Stimulated activated CD4-positive, alpha-beta T cell treated with anti-CD3 and anti-CD28 coated beads, Interleukin-4, amount 100 ng/mL, for 24 hours (primary cell): ENCODE measurements at regions not wholly inside any gene's neighbourhood (a gene's known extent, or its start where the extent isn't known, plus 50 kb on each side); places are given as distances from the start of the nearest gene placed in this dataset.
"Not testable (repeated sequence)": the region's sequence is repeated elsewhere in the genome, so short reads cannot be mapped to it uniquely, and the experiment has no call there.

Experiments
- DNase-seq: peaks from one replicate; pipeline ENCODE4 v3.0.0-alpha.2; 2020

DNA sequence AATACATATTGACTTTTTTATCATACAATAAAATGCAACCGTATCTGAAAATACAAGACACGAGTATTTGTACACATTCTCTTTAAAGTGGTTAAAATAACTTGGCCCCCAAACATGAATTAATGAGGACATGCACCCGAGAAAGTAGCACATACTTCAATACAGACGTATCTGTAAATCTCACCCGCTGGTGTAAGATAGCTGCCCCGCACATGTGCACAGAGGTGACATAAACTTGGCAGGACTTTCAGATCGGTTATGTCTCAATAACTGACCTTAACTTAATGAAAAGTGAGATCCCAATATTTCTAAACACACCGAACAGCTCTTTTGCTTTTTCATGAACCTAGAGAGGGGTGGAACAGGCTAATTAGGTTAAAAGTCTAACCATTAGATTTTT is 91.5 kb upstream of the RPS6KA2 start:
- no peak for DNase-seq

DNA sequence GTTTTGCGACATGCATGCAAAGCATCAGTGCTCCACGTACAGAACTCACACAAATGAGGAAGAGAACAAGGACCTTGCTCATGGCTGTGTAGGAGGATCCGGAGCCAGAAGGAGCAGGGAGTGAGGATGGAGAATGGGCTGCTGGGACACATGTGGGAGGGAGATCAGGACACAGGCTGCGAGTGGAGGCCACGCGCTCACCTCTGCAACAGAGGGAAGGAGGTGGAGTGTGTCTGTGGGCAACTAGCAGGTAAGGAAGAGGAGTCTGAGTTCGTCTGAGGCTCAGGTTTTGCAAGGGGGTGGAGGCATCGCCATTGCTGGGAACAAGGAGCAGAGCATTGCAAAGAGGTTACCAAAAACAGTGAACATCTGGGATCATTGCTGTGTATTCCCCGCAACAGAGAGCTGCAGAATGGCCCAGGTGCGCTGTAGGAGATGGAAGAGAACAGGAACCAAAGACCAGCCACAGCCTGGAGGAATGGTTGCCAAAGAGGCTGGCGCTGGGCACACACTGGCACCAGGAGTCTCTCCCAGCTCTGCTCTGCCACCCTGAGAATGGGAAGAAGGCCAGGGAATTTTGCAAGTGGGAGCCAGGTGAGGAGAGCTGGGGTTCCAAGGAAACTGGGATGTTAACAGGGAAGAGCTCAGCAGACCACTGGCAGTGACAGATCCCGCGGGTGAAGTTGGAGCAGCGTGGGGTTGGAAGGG is 90.0 kb upstream of the RPS6KA2 start:
- DNase-seq = no peak

DNA sequence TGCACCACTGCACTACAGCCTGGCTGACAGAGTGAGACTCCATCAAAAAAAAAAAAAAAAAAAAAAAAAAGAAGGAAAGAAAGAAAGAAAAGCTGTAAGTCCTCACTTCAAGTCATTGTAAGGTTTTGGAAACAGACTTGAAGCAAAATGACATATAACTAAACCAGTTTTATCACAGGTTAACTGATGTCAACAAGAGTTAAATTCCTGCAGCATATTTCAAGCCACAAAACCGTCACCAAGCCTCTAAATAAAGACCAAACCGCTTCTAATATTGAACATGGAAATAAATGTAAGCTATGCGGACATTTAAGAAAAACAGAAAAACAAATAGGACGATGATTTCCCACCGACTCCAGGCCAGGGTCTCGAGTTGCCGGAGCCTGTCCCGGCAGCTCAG is 88.9 kb upstream of the RPS6KA2 start:
- no peak for DNase-seq

DNA sequence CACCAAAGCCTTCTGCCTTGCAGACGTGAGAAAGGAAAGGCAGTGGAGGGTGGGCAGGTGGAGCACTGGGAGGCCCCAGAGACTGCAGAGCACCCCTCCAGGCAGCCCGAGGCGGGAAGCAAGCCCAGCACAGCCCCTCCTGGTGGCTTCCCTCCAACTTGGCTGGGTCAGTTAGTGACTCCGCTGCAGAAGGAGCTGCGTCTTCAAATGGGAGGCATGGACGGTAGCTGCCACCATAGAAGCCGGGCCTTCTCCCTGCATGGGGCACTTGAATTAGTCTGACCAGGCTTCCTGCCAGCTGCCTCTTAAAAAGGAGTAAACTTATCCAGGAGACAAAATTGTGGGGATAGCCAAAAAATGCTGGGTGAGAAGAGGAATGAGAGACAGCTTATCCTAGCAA is 88.0 kb upstream of the RPS6KA2 start:
- no peak for DNase-seq

DNA sequence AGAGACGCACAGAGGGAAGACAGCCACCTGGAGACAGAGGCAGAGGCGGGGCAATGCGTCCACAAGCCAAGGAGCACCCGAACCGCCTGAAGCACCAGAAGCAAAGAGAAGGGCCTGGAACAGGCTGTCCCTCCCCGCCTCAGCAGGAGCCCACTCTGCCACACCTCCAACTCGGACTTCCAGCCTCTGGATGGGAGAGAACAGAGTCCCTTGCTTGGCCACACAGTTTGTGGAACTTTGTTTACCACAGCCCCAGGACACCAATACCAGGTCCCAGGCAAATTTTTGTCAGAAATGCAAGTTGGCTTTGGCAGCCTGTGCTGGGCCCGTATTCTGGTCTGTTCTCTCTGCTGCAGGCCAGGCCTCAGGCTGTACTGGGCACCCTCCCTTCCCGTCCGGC is 87.5 kb upstream of the RPS6KA2 start:
- DNase-seq = no peak

DNA sequence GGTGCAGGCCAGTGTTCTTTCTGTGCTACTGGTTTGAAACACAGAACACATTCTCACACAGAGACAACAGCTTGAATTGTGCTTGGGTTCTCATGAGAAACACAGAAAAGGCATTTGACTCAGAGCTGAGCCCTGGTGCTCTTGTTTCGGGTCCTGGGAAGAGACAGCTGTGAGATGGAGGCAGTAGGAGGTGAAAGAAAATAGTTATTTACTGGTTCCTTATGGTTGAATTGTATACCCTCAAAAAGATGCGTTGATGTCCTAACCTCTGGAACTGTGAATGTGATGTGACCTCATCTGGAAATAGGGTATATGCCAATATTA is 87.1 kb upstream of the RPS6KA2 start:
- DNase-seq = no peak

DNA sequence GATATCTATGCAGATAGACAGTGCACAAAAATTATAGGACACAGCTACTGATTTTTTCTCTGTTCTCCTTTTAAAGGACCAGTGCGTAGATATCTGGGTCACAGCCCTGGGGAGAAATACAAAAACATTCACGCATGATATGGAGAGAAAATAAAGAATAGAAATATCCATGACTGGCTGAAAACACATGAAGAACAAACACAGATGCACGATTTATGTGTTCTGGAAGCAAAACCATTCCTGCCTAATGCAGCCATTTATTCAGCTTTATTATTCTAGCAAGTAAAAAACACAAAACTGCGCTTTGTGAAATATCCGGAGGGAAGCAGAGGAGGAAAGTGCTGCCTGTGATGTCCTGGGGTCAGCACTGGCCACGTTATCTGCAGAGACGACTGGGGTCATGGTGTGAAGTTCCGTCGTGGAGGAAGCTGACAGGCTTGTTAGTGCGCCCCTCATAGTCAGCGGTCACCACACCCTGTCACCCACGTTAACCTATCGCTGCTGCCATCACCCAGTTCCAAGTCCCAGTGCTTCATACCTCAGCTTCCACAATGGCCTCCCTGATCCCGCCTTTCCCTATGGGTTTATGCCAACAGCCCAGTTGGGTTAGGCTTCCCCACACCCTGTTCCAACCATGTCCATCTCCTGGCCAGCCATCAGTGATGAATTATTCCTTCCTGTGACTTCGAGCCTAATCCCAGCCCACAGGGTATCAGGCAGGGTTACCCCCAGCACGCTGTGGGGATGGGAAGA is 86.6 kb upstream of the RPS6KA2 start:
- no peak for DNase-seq

DNA sequence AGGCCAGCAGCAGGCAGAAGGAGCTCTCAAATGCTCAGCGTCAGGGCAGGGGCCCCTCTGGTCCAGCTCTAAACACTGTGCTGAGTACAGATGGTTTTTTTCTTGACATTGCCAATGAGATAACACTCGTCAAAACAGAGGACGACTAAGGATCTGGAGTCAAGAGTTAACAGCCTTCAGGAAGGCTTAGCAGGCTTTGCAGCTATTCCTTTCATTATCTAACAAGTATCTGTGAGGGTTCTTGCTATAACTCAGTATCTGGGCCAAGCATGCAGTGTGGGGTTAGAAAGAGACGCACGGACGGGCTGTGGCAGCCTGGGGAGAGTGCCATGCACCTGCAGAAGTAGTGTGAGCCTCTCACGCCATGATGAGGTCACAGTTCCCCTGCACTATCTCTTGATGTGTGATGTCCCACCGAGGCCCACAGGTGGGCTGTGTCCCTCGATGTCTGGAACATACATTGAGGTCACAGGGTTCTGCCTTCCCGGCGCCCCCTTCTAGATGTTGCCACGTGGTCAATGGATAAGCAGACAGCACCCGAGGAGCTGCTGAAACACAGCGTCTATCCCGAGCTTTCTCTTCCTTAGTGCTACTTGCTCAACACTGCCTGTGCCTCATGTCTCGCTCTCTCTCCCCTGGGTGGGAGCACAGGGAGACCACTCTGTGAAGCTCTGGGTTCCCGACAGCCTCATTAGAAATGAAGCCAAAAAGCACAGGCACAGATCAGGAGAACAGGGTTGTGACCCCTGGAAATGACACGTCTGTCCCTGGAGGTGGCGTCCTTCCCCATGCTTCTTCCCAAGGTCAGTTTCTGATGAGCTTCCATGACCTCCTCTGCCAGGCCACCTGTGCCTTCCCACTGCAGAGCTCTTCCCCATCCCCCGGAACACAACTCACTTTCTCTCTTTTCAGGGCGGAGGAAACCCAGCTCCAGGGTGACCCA is 85.5 kb upstream of the RPS6KA2 start:
- DNase-seq = no peak

DNA sequence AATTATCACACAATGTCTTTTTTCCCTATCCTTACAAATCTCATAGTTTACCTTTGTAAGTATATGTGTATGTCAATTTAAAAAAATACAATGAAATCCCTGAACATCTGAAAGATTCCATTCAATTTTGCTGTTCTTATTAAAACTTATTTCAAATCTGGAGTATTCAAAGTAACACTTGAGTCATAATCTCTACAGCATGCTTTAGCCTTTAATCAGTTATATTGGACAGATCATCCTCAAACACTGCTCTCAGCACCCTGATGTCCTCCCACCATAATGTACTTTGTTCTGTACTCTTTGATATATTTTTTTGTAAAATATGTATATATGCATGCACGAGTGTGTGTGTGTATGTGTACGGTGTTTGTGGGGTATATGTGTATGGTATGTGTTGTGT is 83.0 kb upstream of the RPS6KA2 start:
- no peak for DNase-seq

DNA sequence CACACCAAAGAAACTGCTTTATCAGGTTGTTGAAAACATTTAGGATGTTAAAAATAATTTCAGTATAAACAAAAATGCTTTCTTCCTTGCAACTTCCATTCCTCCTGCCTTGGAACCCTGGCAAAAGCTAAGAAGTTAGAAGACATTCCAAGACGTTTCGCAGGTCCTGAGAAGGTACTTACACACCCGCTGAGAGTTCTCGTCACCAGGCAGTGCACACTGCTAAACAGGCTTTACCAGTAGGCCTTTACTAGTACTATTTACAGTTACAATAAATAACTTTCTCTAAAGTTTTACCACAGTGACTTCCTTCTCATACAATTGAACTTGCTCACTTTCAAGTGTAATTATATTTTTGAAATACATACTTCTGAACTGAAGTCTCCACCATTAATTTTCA is 81.4 kb upstream of the RPS6KA2 start:
- DNase-seq = no peak

DNA sequence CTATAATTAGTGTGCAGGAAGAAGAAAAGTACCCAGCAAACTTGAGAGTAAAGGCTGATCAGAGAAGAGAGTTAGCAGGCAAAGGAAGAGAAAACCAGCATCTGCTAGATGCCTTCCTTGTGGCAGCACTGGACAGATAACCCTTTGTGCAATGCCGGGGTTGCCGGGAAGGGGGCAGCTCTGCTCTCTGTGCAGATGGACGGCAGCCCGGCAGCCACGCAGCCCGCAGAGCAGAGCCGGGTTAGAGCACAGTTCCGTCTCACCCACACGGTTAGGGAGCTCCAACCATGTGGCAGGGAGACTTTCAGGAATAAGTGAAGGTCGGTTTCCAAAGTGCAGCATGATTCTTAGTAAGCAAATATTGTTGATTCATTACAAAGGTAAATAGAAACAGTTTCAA is 80.0 kb upstream of the RPS6KA2 start:
- no peak for DNase-seq

DNA sequence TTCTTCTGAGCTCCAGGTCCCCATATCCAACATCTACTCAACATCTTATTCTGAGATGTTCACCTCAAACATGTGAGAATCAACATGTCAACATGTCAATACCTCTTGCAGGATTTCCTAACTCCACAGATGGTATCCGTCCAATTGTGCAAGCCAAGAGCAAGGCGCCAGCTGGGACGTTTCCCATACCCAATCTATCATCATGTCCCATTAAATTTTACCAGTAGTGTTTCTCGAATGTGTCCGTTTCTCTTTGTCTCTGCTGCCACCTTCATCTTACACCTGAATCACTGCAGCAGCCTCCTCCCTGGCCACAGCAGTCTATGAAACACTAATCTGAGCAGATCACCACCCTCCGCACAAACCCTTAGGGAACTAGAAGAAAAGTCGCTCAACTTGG is 78.0 kb upstream of the RPS6KA2 start:
- no peak for DNase-seq

DNA sequence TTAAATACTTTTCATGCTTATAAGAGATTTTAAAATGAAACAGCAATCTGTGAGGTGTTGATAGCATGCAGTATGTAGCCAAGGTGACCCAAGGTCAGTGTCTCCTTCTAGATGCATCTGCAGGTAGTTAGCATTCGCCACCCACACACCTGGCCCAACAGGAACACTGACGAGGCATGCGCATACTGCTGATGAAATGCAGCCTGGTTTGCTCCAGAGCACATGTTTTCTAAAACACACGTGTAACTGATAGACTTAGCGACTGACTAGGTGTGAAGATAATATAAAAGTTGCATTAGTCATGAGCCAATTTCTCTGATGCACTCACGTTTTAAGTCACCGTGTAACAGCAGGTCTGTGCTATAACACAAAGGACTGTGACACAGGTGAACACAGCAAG is 77.1 kb upstream of the RPS6KA2 start:
- no peak for DNase-seq

DNA sequence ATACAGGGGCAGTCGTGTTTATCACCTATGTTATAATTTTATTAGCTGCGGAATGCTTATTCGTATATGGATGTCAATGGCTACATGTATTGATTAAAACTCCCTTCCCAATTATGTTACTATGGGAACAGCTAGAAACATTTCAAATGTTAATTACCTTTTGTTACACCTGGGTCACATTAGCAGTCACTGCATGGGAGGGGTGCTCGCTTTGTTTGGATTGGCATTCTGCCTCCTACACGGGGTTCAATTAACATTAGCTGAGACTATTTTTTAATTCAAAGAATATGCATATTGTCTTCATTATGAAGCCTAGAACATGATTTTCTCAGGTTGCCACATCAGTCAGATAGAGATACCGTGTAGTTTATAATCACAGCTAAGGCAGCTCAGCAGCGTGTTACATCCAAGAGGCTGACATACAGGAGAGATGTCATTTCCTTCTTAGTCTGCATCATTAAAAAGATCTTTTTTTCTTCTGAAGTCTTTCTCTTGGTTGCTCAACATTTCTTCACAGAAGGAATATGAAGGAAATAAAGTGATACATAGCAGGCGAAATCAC is 76.2 kb upstream of the RPS6KA2 start:
- no peak for DNase-seq

DNA sequence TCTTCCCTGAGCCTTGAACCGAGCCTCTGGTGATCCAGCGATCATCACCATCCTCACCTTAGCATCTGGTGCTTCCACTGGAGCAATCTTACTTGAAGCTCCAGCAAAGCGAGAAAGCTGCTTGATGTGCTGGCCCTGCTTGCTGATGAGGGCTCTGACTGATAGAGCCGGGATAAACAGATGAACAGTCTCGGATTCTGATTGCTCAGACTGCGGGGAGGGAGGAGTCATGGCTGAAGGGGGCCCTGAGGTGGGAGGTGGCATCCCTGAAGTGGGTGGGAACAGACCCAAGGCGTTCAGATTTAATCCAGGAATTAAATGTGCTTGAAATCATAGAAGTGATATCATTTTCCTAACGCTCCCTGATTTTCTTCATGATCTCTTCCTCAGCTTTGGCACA is 74.4 kb upstream of the RPS6KA2 start:
- not testable (repeated sequence) for DNase-seq

DNA sequence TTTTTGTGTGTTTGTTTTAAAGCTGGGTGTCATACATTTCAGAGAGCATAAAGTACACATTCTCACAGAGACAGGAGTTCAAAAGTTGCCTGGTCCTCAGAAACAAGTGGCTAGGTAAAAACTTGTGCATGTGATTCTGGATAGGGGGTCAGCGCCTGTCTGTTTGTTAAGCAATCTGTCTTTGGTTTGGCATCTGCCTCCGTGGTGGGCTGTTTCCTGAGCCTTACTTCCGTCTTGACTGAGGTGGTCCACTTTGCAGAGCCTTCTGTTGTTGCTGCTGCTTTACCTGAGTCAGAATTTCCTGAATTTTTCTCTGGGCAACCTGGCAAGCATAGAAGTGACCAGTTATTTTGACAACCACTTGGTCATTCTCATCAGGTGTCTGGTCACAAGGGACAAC is 73.8 kb upstream of the RPS6KA2 start:
- DNase-seq = not testable (repeated sequence)

DNA sequence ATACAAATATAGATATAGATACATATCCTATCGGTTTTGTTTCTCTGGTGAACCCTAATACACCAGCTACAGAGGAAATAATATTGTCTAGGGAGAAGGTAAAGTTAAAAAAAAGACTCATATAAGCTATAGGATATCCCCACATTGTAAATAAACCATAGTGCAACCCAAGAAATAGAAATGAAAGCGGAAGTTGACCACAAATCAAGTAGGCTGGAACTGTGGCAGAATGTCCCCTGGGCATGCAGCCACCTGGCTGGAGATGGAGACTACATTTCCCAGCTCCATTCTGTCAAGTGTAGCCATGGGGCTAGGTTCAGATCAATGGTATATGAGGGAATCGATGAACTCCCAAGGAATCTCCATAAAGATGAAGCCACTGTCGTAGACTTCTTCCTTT is 70.1 kb upstream of the RPS6KA2 start:
- DNase-seq = no peak

DNA sequence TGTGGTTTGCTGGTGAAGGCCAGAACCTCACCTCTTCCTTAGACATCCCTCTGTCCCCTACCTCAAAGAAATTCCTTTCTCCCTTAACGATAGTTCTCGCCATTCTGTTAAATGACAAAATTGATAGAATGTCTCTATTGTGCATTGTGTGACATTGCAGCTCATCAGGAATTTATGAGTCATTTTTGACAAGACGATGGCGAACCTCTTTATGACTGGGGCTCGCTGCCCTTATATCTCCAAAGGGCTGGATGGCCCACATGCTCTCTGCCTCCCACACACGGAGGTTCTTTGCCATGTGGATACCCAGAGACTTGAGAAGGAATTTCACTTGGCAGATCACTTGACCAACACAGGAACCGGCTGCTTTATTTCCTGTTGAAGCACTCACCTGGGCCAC is 66.8 kb upstream of the RPS6KA2 start:
- no peak for DNase-seq

DNA sequence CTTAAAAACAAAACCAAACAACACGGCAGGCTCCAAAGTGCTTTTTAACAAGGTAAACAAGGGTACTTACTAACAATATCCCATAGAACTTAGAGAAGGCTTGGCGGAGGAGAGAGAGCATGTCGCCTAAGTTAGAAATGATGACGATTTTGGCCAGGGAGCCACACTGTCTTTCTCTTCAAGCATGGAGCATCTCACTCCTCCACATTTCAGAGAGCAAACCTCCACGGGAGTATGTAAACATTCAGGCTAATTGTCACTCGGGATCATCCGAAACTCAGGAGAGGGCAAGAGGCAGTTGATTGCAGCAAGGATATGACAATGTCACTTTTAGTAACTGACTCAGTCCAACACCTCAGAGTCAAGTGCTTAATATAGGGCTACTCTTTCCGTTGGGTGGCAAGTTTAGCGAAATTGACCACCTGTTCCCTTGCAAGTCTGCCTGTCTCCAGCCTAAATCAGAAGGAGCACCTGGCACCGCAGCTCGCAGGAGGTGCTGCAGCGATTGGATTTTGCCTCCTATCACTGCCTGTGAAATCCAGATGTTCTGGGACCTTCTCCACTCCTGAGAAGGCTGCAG is 65.8 kb upstream of the RPS6KA2 start:
- DNase-seq = no peak

DNA sequence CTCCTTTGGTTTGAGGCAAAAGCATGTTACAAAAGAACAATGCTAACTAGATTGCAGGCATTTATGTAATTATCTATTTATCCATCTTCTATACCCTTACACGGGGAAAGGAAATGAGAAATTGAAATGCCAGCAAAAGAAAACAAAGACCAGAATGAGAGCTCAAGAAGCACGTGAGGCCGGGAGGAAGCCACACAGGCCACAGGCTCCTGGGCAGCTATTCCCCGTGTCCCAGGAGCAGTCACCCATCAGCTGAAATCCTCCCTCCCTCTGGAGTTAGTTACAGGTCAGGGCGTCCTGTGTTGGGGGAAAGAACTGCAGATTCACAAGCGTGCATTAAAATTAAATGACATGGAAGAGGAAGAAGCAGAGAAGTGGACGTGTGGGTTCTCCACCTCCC is 64.7 kb upstream of the RPS6KA2 start:
- no peak for DNase-seq

DNA sequence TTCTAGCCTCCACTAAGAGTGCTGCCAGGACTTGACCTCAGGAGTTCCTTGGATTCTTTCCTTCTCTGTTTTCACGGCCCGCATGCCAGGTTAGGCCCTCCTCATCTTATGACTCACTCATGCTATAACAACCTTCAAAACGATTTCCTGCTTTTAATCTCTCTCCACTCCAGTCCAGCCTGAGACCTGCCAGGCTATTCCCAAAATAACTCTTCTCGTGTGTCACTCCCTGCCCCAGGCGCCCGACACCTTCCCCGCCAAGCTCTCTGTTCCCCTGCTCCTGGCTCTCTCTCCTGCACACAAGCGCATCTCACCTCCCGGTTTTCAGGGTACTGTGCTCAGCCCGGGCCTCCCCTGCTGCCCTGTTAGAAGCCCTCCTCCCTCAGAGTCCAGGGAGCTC is 64.1 kb upstream of the RPS6KA2 start:
- no peak for DNase-seq

DNA sequence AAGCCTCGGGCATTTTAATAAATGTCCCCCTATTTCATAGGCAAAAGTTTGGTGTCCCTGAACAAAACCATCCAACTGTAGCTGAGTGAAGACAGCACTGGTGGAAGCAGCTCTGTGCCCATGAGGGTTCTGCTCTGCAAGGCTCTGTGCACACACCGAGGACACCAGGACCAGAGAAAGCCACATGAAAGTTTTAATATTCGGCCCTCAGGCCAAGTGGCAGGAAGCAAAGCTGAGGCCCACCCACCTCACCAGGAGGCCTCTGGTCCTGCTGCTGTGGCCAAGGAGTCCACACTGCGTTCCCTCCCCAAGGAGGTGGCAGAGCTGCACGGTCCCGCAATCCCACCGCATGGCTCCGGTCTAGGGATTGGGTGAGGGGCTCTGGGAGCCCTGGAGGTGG is 62.6 kb upstream of the RPS6KA2 start:
- DNase-seq = no peak

DNA sequence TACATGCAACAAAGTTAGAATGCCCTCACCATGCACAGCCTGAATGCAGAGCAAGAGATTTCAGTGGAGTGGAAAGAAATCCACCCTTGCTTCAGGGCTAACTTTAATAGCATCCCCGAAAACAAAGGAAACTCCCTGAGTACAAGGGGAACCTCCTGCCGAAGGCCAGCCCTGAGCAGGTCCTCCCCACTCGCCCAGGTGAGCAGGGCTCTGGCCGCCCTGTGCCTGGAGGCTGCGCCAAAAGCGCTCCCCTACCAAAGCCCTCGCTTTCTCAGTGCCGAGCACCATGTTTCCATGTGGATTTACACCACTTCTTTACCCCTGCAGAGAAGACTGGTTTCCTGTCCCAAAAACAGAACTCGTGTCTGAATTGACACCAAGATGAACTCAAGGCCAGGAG is 61.9 kb upstream of the RPS6KA2 start:
- DNase-seq = no peak
